ENCODE measurements at regions not wholly inside any gene's neighbourhood (a gene's known extent, or its start where the extent isn't known, plus 50 kb on each side); places are given as distances from the start of the nearest gene placed in this dataset.

DNA sequence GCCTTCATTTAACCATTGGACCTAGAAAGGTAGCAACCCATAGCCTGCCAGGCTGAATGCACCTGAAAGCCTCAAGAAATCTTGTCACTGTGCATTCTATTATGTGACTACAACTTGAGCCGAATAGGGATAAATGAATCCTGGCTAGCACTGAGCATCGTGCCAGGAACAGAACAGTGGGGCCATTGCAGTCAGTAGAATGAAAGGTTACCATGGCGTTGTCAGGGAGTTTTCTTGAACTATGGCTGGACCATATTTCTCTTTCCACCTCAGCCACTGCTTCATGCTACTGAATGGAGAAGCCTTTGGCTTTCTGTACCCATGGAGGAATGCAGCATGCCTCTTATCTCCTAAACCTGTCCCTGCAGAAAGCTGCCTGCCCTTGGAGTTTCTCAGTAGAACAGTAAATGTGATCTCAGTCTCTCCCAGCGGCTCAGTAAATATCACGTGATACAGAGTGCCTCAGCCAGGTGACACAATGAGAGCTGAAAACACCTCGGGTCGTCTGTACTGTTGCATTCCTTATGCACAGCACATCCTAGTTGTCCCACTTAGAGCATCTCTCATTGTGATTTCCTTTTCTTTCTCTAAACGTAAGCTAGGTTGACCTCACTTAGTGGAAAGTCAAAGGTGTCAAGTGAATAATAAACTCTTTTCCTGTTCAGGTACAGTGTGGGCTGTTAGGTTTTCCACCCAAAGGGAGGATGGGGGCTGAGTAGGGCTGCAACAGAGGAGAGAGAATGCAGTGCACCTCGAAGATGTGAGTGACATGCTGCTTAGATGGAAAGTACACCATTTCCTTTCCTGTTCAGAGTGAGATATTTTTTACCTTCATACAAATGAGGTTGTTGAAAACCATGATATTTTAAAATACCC lies 115.3 kb downstream of the MACIR start:
- Histone ChIP-seq H3K4me1 (peaks cover 4% of the 10 kb centered on the region; the same call in 1 of the 2 replicates), H3K36me3 (replicated peaks) (no peaks in the 10 kb centered on the region), H3K4me3 (no peak overlapping the region), H3K9me3 (no peaks in the 10 kb centered on the region), H3K27me3 (ENCODE audit: low read depth) (no peaks in the 10 kb centered on the region)
- in situ Hi-C loops (cut with MboI; ENCODE audit: low sequenced_read_pairs) = no loop called here
- no peak for DNase-seq (ENCODE audit: low spot score in 2 of 2)

DNA sequence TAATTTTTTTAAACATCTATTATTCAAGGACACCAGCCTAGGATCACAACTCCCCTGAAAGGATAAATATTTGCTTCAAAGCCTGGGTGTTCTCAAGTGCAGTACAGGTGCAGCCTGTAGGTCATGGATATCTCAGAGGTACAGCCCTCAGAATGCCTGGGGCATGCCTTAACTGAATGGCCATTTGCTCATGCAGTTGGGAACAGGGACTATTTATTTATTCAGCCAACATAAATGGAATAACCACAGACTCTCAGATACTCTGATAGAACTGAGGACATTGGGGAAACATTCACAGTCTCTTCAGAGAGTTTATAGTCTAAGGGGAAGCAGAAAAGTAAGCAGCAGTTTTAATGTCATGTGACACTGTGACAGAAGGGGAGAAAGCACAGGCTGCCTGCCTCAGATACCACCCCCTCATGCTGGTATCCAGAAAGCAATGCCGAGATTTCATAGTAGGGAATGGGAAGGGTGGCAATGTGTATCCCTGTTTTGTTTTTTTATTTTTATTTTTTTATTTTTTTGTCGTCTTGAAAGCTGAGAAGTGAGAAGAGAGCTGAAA lies 112.6 kb downstream of the MACIR start:
- no peaks in the 10 kb centered on the region for H3K36me3 ChIP-seq (replicated peaks)
- H3K27me3 ChIP-seq (ENCODE audit: low read depth) = no peaks in the 10 kb centered on the region
- no peaks in the 10 kb centered on the region for H3K9me3 ChIP-seq
- H3K4me1 ChIP-seq = peaks cover 6% of the 10 kb centered on the region; the same call in 1 of the 2 replicates
- in situ Hi-C loops (cut with MboI; ENCODE audit: low sequenced_read_pairs) = no loop called here
- no peak for DNase-seq (ENCODE audit: low spot score in 2 of 2)
- H3K4me3 ChIP-seq = no peak overlapping the region

DNA sequence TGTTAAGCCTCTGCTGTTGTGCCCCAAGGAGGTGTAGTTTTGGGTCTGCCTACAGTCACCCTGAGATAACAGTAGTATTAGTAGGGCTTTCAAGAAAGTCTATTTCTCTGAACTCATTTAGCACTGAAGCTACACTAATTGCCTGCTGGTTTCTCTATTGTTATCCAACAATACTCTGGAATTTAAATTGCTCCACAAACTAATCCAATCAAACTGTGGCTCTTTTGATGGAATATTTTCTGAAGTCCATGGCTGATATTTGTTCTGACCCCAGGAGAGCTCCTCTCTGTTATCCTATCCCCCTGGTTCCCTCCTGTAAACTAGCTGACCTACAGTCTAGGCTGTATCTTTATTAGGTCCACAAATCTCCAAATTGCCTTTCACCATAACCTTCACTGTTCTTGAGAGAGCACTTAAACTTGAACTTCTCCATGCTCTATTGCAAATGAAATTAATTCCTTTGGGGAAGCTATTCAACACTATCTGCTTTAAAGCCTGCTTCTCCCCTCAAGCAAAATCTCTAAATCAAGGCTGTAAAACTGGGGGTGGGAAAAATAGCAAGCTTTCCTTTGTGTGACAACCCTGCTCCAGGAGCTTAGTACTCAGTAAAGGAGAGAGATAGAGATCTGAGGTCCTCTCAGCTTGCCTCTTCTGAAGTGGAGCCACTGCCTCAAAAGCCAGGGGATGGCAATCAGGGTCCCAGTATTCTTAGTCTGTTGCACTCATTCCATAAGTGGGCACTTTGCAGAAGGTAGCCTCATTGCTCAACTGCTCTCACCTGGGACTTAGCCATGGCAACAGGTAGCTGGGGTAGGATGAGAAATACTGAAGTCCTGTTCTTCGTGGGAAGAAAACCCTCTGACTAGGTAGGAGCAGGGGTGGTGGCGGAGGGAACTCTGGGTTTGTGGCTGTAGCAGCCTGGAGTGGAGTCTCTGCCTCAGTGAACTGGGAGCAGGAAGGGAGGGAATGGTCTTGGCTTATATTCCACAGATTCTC lies 110.9 kb downstream of the MACIR start:
- Histone ChIP-seq H3K4me3 (no peak overlapping the region), H3K36me3 (replicated peaks) (no peaks in the 10 kb centered on the region), H3K9me3 (no peaks in the 10 kb centered on the region), H3K27me3 (ENCODE audit: low read depth) (no peaks in the 10 kb centered on the region), H3K4me1 (peaks cover 6% of the 10 kb centered on the region; the same call in 1 of the 2 replicates)
- in situ Hi-C loops (cut with MboI; ENCODE audit: low sequenced_read_pairs) = no loop called here
- peak; percentile 36 to 78 for DNase-seq (ENCODE audit: low spot score in 2 of 2)

- Histone ChIP-seq H3K27me3 (ENCODE audit: low read depth) (no peaks in the 10 kb centered on the region), H3K4me3 (no peak overlapping the region), H3K36me3 (replicated peaks) (no peaks in the 10 kb centered on the region), H3K9me3 (no peaks in the 10 kb centered on the region), H3K4me1 (peaks cover 6% of the 10 kb centered on the region; the same call in 1 of the 2 replicates)
- no peak for DNase-seq (ENCODE audit: low spot score in 2 of 2)
- in situ Hi-C loops (cut with MboI; ENCODE audit: low sequenced_read_pairs) = no loop called here
Measured at GRCh38 chr5:103367702-103368101, 109.1 kb downstream of the MACIR start.

GRCh38 chr5:103366918-103367549 lies 108.5 kb downstream of the MACIR start:
- Histone ChIP-seq H3K36me3 (replicated peaks) (no peaks in the 10 kb centered on the region), H3K4me3 (no peak overlapping the region), H3K9me3 (no peaks in the 10 kb centered on the region), H3K4me1 (peaks cover 6% of the 10 kb centered on the region; the same call in 1 of the 2 replicates), H3K27me3 (ENCODE audit: low read depth) (no peaks in the 10 kb centered on the region)
- in situ Hi-C loops (cut with MboI; ENCODE audit: low sequenced_read_pairs) = no loop called here
- DNase-seq (ENCODE audit: low spot score in 2 of 2) = no peak

GRCh38 chr5:103364074-103364473 lies 105.5 kb downstream of the MACIR start:
- peaks cover 4% of the 10 kb centered on the region; the same call in 1 of the 2 replicates for H3K4me1 ChIP-seq
- H3K27me3 ChIP-seq (ENCODE audit: low read depth) = no peaks in the 10 kb centered on the region
- DNase-seq (ENCODE audit: low spot score in 2 of 2) = no peak
- no peak overlapping the region for H3K4me3 ChIP-seq
- no peaks in the 10 kb centered on the region for H3K9me3 ChIP-seq
- H3K36me3 ChIP-seq (replicated peaks) = no peaks in the 10 kb centered on the region
- in situ Hi-C loops (cut with MboI; ENCODE audit: low sequenced_read_pairs) = no loop called here

DNA sequence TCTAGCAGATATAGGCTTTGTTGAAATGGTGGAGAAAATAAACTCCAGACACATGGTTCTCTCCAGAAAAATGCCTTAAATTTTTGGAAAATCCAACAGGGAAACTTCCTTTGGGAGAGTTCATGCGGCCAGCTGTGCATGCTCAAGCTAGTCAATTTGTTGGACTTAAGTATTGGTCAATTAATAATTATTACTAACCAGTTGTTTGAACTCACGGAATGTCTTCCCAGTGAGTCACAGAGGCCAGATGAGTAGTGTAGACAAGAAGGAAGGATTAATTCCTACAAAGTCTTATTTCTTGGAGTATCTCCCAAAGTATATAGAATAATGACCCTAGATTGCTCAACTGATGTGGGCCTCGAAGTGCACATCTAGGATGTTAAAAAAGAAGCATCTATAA lies 103.6 kb downstream of the MACIR start:
- H3K36me3 ChIP-seq (replicated peaks) = no peaks in the 10 kb centered on the region
- in situ Hi-C loops (cut with MboI; ENCODE audit: low sequenced_read_pairs) = no loop called here
- H3K4me1 ChIP-seq = no peaks in the 10 kb centered on the region
- 0 out of 2 replicates have a peak, but pooled peaks cover 1% of the 10 kb centered on the region for H3K27me3 ChIP-seq (ENCODE audit: low read depth)
- DNase-seq (ENCODE audit: low spot score in 2 of 2) = no peak
- no peaks in the 10 kb centered on the region for H3K9me3 ChIP-seq
- H3K4me3 ChIP-seq = no peak overlapping the region

GRCh38 chr5:103360475-103360874 lies 101.9 kb downstream of the MACIR start:
- in situ Hi-C loops (cut with MboI; ENCODE audit: low sequenced_read_pairs) = no loop called here
- no peak for DNase-seq (ENCODE audit: low spot score in 2 of 2)
- Histone ChIP-seq H3K9me3 (no peaks in the 10 kb centered on the region), H3K4me1 (no peaks in the 10 kb centered on the region), H3K27me3 (ENCODE audit: low read depth) (0 out of 2 replicates have a peak, but pooled peaks cover 4% of the 10 kb centered on the region), H3K36me3 (replicated peaks) (no peaks in the 10 kb centered on the region), H3K4me3 (no peak overlapping the region)

GRCh38 chr5:103358305-103358995 lies 99.9 kb downstream of the MACIR start:
- DNase-seq (ENCODE audit: low spot score in 2 of 2) = no peak
- in situ Hi-C loops (cut with MboI; ENCODE audit: low sequenced_read_pairs) = no loop called here
- Histone ChIP-seq H3K9me3 (no peaks in the 10 kb centered on the region), H3K4me3 (no peak overlapping the region), H3K36me3 (replicated peaks) (no peaks in the 10 kb centered on the region), H3K4me1 (no peaks in the 10 kb centered on the region), H3K27me3 (ENCODE audit: low read depth) (0 out of 2 replicates have a peak, but pooled peaks cover 7% of the 10 kb centered on the region)

GRCh38 chr5:103357636-103358035 lies 99.1 kb downstream of the MACIR start:
- Histone ChIP-seq H3K9me3 (no peaks in the 10 kb centered on the region), H3K4me3 (no peak overlapping the region), H3K36me3 (replicated peaks) (no peaks in the 10 kb centered on the region), H3K4me1 (no peaks in the 10 kb centered on the region), H3K27me3 (ENCODE audit: low read depth) (0 out of 2 replicates have a peak, but pooled peaks cover 7% of the 10 kb centered on the region)
- in situ Hi-C loops (cut with MboI; ENCODE audit: low sequenced_read_pairs) = no loop called here
- DNase-seq (ENCODE audit: low spot score in 2 of 2) = no peak

GRCh38 chr5:103356350-103357091 lies 98.0 kb downstream of the MACIR start:
- Histone ChIP-seq H3K36me3 (replicated peaks) (no peaks in the 10 kb centered on the region), H3K4me3 (no peak overlapping the region), H3K27me3 (ENCODE audit: low read depth) (0 out of 2 replicates have a peak, but pooled peaks cover 7% of the 10 kb centered on the region), H3K4me1 (no peaks in the 10 kb centered on the region), H3K9me3 (no peaks in the 10 kb centered on the region)
- in situ Hi-C loops (cut with MboI; ENCODE audit: low sequenced_read_pairs) = no loop called here
- DNase-seq (ENCODE audit: low spot score in 2 of 2) = no peak

- Histone ChIP-seq H3K4me3 (no peak overlapping the region), H3K4me1 (no peaks in the 10 kb centered on the region), H3K9me3 (no peaks in the 10 kb centered on the region), H3K36me3 (replicated peaks) (no peaks in the 10 kb centered on the region), H3K27me3 (ENCODE audit: low read depth) (0 out of 2 replicates have a peak, but pooled peaks cover 7% of the 10 kb centered on the region)
- in situ Hi-C loops (cut with MboI; ENCODE audit: low sequenced_read_pairs) = no loop called here
- no peak for DNase-seq (ENCODE audit: low spot score in 2 of 2)
Measured at GRCh38 chr5:103355579-103355978, 97.0 kb downstream of the MACIR start.

Measured in HAP-1 (cell line).